CD4-positive, alpha-beta T cell (primary cell): ENCODE measurements at regions not wholly inside any gene's neighbourhood (a gene's known extent, or its start where the extent isn't known, plus 50 kb on each side); places are given as distances from the start of the nearest gene placed in this dataset.

Experiments used
- ATAC-seq: fragments of 200-7000 bp; cut with Tn5 transposase; one replicate; pipeline ENCODE4 v1.10.0; 2022; ENCODE audit warnings: mild to moderate bottlenecking; ENCODE audit not compliant: poor library complexity
- CTCF ChIA-PET: fragments of 350-600 bp; sonication (Branson Sonifier 250); formaldehyde crosslinking; loops from one replicate; lab custom pipeline; 2021; ENCODE audit warnings: antibody characterized with exemption, inconsistent platforms; lab: Charles Lee
- POLR2A ChIA-PET: fragments of 350-600 bp; sonication (Branson Sonifier 250); formaldehyde crosslinking; loops from one replicate; lab custom pipeline; 2021; ENCODE audit warnings: antibody characterized with exemption, inconsistent platforms; lab: Charles Lee
- DNase-seq, 14 experiments: peaks; one replicate each; pipeline ENCODE4 v3.0.0-alpha.2; 2013 to 2020; ENCODE audit warnings: mixed read lengths in 2 of 14
- H3K27ac ChIP-seq, 2 donors: one replicate each; pipeline versions ENCODE4 v1.5.1 to v1.7.0; 2013; ENCODE audit warnings: low read length in 2 of 2, low read depth in 1 of 2, mild to moderate bottlenecking in 1 of 2
- H3K27me3 ChIP-seq, 2 experiments: 1 replicate in 1 of 2; 2 replicates in 1 of 2; pipeline versions ENCODE4 v1.6.1 to v1.7.0; 2013; ENCODE audit warnings: low read length in 2 of 2, control low read depth in 1 of 2, mild to moderate bottlenecking in 1 of 2, moderate library complexity in 1 of 2; ENCODE audit not compliant: insufficient read depth in 2 of 2, control insufficient read depth in 1 of 2
- H3K36me3 ChIP-seq: one replicate; pipeline ENCODE4 v1.6.1; 2013; ENCODE audit warnings: low read length, control low read depth; ENCODE audit not compliant: insufficient read depth
- H3K4me1 ChIP-seq: one replicate; pipeline ENCODE4 v1.6.1; 2013; ENCODE audit warnings: low read length, control low read depth; ENCODE audit not compliant: insufficient read depth
- H3K4me3 ChIP-seq: one replicate; pipeline ENCODE4 v1.5.1; 2013; ENCODE audit warnings: mild to moderate bottlenecking, low read length, moderate library complexity
- H3K9me3 ChIP-seq, 2 experiments: 1 replicate in 1 of 2; 2 replicates in 1 of 2; pipeline versions ENCODE4 v1.6.1 to v1.7.0; 2013; ENCODE audit warnings: low read length in 2 of 2, mild to moderate bottlenecking in 2 of 2, control low read depth in 1 of 2, moderate library complexity in 1 of 2; ENCODE audit not compliant: control insufficient read depth in 1 of 2, insufficient read depth in 1 of 2
- H3K27ac Mint-ChIP-seq: one replicate; pipeline ENCODE4 v1.8.0; 2020; ENCODE audit warnings: mixed read lengths
- H3K27me3 Mint-ChIP-seq: one replicate; pipeline ENCODE4 v1.8.0; 2021; ENCODE audit warnings: mixed read lengths
- H3K36me3 Mint-ChIP-seq: one replicate; pipeline ENCODE4 v1.8.0; 2021; ENCODE audit warnings: low read depth, mixed read lengths
- H3K4me1 Mint-ChIP-seq: one replicate; pipeline ENCODE4 v1.8.0; 2021; ENCODE audit warnings: low read depth, mixed read lengths
- H3K4me3 Mint-ChIP-seq: one replicate; pipeline ENCODE4 v1.8.0; 2020; ENCODE audit warnings: mild to moderate bottlenecking, mixed read lengths
- H3K9me3 Mint-ChIP-seq: one replicate; pipeline ENCODE4 v1.8.0; 2020; ENCODE audit warnings: mixed read lengths
- CTCF ChIP-seq: fragments of 200-600 bp; IDR thresholded peaks from one replicate; pipeline ENCODE4 v1.8.0; 2022; ENCODE audit warnings: antibody characterized with exemption, mild to moderate bottlenecking
- intact Hi-C, 2 experiments: fragments of 100-400 bp; cut with DNase I in 1 of 2; cut with micrococcal nuclease in 1 of 2; formaldehyde crosslinking; loops; one replicate each; pipeline versions ENCODE4 v1.15.1 to v1.9.0; 2023 to 2025; cut with DNase I, micrococcal nuclease

- Histone ChIP-seq H3K27me3 (no peaks in the 10 kb centered on the region), H3K4me1 (no peaks in the 10 kb centered on the region), H3K9me3 (no peaks in the 10 kb centered on the region), H3K27ac (no peak overlapping the region), H3K36me3 (no peaks in the 10 kb centered on the region), H3K4me3 (no peak overlapping the region)
- intact Hi-C loops: no loop called here
- ChIA-PET POLR2A (no interaction called here), CTCF (no interaction called here)
- H3K27me3 Mint-ChIP-seq: peaks cover 13% of the 10 kb centered on the region
- no peaks in the 10 kb centered on the region for H3K4me1 Mint-ChIP-seq
- no peak overlapping the region for H3K4me3 Mint-ChIP-seq
- H3K9me3 Mint-ChIP-seq: no peaks in the 10 kb centered on the region
- DNase-seq (no peak), ATAC-seq (no peak)
- no peaks in the 10 kb centered on the region for H3K36me3 Mint-ChIP-seq
- no peak overlapping the region for H3K27ac Mint-ChIP-seq
- TF ChIP-seq CTCF: no peak
Measured at GRCh38 chr4:112858751-112859150, 190.7 kb upstream of the ANK2 start.

- POLR2A ChIA-PET: no interaction called here
- peaks cover 0 to 3% of the 10 kb centered on the region in 2 experiments for H3K9me3 ChIP-seq
- Mint-ChIP-seq H3K4me3 (no peak overlapping the region), H3K27ac (no peak overlapping the region), H3K36me3 (no peaks in the 10 kb centered on the region), H3K9me3 (no peaks in the 10 kb centered on the region), H3K4me1 (no peaks in the 10 kb centered on the region), H3K27me3 (peaks cover 6% of the 10 kb centered on the region)
- CTCF ChIA-PET: no interaction called here
- H3K4me3 ChIP-seq: no peak overlapping the region
- no peak overlapping the region for H3K27ac ChIP-seq
- DNase-seq (no peak), ATAC-seq (no peak)
- intact Hi-C loops: no loop called here
- no peaks in the 10 kb centered on the region for H3K27me3 ChIP-seq
- no peaks in the 10 kb centered on the region for H3K36me3 ChIP-seq
- no peak for TF ChIP-seq CTCF
- H3K4me1 ChIP-seq: no peaks in the 10 kb centered on the region
Measured at GRCh38 chr4:112859456-112860184, 189.8 kb upstream of the ANK2 start.

- Mint-ChIP-seq H3K27ac (no peak overlapping the region), H3K9me3 (no peaks in the 10 kb centered on the region), H3K4me3 (no peak overlapping the region), H3K36me3 (no peaks in the 10 kb centered on the region), H3K4me1 (no peaks in the 10 kb centered on the region), H3K27me3 (peaks cover 5% of the 10 kb centered on the region)
- POLR2A ChIA-PET: no interaction called here
- no peak for DNase-seq
- no peak overlapping the region for H3K4me3 ChIP-seq
- H3K27ac ChIP-seq: no peak overlapping the region
- no peak for ATAC-seq
- CTCF ChIA-PET: no interaction called here
- peaks cover 0 to 3% of the 10 kb centered on the region in 2 experiments for H3K9me3 ChIP-seq
- no peak for TF ChIP-seq CTCF
- H3K36me3 ChIP-seq: no peaks in the 10 kb centered on the region
- intact Hi-C loops: no loop called here
- H3K4me1 ChIP-seq: no peaks in the 10 kb centered on the region
- no peaks in the 10 kb centered on the region for H3K27me3 ChIP-seq
Measured at GRCh38 chr4:112860830-112861690, 188.4 kb upstream of the ANK2 start.
